NB4 (cell line): ENCODE measurements at regions not wholly inside any gene's neighbourhood (a gene's known extent, or its start where the extent isn't known, plus 50 kb on each side); places are given as distances from the start of the nearest gene placed in this dataset.
"Not testable (repeated sequence)": the region's sequence is repeated elsewhere in the genome, so short reads cannot be mapped to it uniquely, and the experiment has no call there.

Experiments used
- DNase-seq: peaks from one replicate; pipeline ENCODE4 v3.0.0; 2010; ENCODE audit warnings: low read depth
- H3K4me3 ChIP-seq: one replicate; pipeline ENCODE4 v1.5.1; 2011; ENCODE audit warnings: mild to moderate bottlenecking, low read depth, low read length, moderate library complexity
- CTCF ChIP-seq: IDR thresholded peaks from one replicate; pipeline ENCODE4 v1.5.1; 2012; ENCODE audit warnings: low read depth, low read length
- MYC ChIP-seq: IDR thresholded peaks from 2 replicates; pipeline ENCODE4 v1.6.1; 2011; ENCODE audit warnings: low read depth, low read length
- POLR2A ChIP-seq: IDR thresholded peaks from 2 replicates; pipeline ENCODE4 v1.6.1; 2011; ENCODE audit warnings: mild to moderate bottlenecking; ENCODE audit not compliant: insufficient read length; ENCODE audit errors: extremely low read depth
- TF ChIP-seq, protein P1 (sequence below): IDR thresholded peaks from 2 replicates; pipeline ENCODE4 v1.6.1; 2011; ENCODE audit warnings: low read depth, low read length

DNA sequence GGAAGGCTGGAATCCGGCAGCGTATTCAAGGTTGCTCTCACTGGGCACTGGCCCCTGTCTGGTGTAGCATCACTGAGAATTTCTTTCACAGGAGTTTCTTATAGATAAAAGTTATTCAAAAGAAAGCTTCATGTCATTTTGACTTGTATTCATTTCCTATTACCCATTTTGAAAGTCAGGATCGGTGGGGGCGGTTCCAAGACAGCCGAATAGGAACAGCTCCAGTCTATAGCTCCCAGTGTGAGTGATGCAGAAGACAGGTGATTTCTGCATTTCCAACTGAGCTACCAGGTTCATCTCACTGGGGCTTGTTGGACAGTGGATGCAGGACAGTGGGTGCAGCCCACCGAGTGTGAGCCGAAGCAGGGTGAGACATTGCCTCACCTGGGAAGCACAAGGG lies 51.5 kb upstream of the CDC42EP3 start:
- DNase-seq: not testable (repeated sequence)

GRCh38 chr2:37730037-37730818 lies 58.8 kb upstream of the CDC42EP3 start:
- H3K4me3 ChIP-seq: no peak overlapping the region
- no peak for TF ChIP-seq POLR2A
- TF ChIP-seq, protein P1, sequence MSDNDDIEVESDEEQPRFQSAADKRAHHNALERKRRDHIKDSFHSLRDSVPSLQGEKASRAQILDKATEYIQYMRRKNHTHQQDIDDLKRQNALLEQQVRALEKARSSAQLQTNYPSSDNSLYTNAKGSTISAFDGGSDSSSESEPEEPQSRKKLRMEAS: no peak
- no peak for TF ChIP-seq CTCF
- TF ChIP-seq MYC: no peak
- DNase-seq: no peak

More for the DNA sequence above, 51.5 kb upstream of the CDC42EP3 start:
- not testable (repeated sequence) for H3K4me3 ChIP-seq

- H3K4me3 ChIP-seq, DNase-seq: not testable (repeated sequence)
Measured at GRCh38 chr2:37732412-37732811, 61.0 kb upstream of the CDC42EP3 start.

GRCh38 chr2:37733251-37733650 lies 61.8 kb upstream of the CDC42EP3 start:
- no peak for DNase-seq
- H3K4me3 ChIP-seq: no peak overlapping the region
- no peak for TF ChIP-seq POLR2A
- no peak for TF ChIP-seq CTCF
- TF ChIP-seq, protein P1: no peak
- TF ChIP-seq MYC: no peak

- DNase-seq: peak; percentile 33
- H3K4me3 ChIP-seq: not testable (repeated sequence)
Measured at GRCh38 chr2:37733955-37734354, 62.5 kb upstream of the CDC42EP3 start.

DNA sequence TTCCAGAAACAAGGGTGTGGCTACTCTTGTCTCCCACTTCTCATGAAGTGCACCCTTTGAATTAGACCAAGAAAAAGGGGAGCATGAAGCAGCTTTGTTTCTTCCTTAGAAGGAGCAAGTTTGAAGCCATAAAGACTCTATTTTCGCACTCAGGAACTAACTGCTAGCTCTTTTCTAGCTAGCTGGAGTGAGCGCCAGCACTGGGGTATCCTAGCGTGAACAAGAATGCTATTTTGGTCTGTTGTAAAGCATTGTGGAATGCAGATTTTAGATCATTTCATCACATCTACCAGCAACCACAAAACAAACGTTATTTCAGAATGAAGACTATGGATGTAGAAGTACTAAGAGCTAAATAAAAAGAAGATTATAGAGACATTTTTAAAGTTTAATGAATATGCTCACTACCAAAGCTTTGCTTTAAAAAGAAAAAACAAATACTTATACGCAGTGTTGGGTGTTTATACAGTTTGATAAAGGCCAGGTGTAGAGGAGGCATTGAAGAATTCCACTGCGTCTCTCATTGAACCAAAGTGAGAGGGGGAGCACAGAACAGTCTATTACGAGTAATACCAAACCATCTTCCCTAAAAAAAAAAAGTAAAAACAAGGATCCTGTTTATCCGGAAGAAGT lies 63.6 kb upstream of the CDC42EP3 start:
- peak; percentile 90 for DNase-seq
- H3K4me3 ChIP-seq: peak overlapping the region; percentile 57

DNA sequence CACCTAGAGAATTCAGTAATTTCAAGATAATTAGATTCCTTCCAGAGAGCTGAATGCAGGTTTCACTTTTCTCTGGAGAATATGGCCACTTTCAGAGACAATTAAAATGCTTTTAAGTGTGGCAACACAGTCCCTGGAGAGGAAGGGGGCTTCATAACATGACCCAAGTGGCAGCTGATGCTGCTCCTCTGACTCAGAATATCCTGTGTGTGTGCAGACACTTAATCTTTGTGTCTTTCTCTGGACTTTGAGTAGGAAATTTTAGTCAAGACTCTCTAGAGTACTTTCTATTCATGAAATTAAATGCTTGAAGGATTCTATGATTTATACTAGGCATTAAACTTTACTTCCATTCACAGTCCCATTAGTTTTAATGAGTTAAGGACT lies 64.1 kb upstream of the CDC42EP3 start:
- DNase-seq: peak; percentile 94
- peak overlapping the region; percentile 57 for H3K4me3 ChIP-seq

DNA sequence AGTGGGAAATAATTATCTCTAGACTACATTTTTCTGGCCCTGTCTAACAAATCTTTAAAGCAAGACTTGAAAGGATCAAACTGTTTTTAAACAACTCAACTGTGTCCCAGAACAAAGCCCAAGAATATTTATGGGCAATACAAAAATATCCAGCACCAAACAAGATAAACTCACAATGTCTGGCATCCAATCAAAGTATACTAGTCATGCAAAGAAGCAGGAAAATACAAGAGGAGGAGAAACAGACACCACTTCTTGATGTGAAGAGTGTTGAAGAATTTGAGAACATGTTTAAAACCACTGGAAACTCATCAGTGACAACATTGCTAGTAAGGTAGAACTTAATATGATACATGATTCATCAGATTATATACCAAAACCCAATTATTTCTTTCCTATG lies 66.1 kb upstream of the CDC42EP3 start:
- H3K4me3 ChIP-seq: no peak overlapping the region
- TF ChIP-seq POLR2A: no peak
- TF ChIP-seq, protein P1: no peak
- no peak for TF ChIP-seq MYC
- no peak for TF ChIP-seq CTCF
- DNase-seq: no peak

DNA sequence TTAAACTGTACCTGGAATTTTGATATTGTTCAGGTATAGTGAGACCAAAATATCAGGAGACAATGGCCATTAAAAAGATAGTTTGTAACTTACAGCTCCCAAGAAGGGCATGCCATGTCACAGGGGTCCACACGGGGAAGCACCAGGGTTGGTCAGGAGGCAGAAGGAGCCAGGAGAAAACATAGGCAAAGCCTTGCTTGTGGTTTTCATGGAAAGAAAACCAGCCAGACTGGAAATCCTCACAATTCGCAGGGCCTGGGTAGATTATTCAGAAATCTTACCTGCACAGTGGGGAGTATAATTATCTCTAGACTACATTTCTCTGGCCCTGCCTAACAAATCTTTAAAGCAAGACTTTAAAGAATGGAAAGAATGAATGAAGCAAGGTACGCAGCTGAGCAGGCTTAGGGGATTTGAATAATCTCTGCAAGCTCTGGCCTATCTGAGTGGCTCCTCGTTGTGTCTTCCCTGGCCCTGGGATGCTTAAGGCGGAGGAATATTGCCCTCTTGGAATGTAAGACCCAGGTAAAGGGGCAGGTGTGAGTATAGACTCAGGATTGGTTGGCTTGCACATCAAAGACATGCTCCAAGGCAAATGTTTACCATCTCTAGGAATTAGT lies 66.9 kb upstream of the CDC42EP3 start:
- TF ChIP-seq, protein P1: no peak
- TF ChIP-seq POLR2A (no peak), CTCF (no peak), MYC (no peak)
- no peak for DNase-seq
- no peak overlapping the region for H3K4me3 ChIP-seq
